HT-29 (cell line): ENCODE measurements at regions not wholly inside any gene's neighbourhood (a gene's known extent, or its start where the extent isn't known, plus 50 kb on each side); places are given as distances from the start of the nearest gene placed in this dataset.

Source experiments
- DNase-seq: peaks from one replicate; pipeline ENCODE4 v3.0.0-alpha.2; 2015; ENCODE audit warnings: low spot score

DNA sequence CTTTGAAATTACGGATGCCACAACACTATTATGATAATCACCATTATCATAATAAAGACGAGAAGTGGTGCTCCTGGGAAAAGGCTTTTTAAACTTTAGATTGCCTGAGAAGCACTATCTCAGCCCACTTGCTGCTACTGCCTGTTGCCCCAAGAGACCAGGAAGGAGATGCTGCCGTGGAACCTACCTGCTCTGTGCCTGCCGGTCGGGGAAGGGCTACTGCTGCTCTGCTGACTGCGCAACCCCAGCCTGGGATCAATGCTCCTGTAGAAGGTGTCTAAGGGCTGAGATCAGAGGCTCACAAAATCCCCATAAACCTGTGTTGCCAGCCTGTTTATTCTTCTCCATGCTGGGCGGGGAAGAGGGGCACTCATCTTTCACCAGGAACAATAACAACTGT lies 145.3 kb upstream of the VCX3B start:
- DNase-seq = no peak

DNA sequence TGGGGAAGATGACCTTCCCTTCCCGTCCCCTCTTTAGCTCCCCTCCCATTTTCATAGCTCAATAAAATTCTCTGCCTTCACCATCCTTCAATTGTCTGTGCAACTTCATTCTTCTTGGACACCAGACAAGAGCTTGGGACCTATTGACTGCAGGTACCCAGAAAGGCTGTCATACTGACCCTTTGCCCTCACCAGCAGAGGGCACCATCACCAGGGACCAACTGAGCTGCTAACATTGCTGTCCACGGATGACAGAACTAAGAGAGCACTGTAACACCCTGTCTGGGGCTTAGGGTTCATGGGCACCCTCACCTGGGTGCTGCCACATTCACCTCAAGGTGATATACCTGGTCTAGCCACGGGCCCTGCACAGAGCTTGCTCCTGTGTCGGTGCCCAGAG lies 141.3 kb upstream of the VCX3B start:
- DNase-seq = peak; percentile 26

DNA sequence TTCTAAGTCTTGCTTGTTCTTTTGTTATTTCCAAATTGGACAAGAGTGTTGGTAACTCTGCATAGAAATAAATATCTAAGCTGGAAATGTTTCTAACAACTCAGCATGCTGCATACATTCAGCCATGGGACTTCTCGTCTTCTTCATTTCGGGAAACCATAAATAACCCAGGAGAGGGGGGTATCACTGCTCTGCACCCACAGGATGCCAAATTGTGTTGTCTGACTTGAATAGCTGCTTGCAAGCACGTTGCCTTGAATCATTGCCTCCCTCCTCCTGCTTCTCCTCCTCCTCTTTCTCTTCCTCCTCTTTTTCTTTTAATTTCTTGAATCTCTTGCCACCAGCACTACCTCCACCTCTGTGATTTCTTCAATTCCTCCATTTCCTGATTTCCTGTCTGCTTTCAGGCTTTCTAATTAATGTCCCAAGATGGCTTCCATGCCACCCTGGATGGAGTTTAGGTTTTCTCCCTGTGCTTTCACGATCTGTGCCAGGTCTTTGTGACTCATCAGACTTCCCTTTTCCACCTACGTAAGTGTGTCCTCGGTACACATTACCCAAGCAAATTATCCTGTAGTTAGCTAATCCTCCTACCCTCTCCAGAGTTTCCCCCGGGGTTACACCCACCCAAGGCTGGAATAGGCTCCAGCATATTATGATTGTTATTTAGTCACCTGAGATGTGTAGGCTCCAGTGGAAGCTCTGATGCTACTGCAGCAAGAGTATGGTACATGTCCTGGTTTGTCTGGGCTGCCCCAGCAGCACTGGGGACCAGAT lies 122.6 kb upstream of the VCX3B start:
- DNase-seq = no peak

DNA sequence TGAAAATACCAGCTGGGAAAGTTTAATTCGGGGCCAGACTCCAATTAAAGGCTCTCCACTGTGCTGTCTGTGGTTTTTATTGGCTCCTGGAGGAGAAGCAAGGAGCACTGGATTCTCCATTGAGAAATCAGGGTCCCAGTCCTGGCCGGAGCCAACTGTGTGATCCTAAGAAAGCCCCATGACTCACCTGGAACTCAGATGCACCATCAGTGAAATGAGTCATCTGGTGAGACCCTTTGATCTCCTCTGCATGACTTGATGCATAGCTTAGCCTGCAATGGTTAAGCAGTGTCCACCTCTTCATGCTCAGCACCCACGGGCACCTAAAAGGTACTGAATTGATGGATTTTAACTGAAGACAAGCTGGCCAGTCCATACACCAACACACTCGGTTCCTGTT lies 119.2 kb upstream of the VCX3B start:
- DNase-seq = no peak

DNA sequence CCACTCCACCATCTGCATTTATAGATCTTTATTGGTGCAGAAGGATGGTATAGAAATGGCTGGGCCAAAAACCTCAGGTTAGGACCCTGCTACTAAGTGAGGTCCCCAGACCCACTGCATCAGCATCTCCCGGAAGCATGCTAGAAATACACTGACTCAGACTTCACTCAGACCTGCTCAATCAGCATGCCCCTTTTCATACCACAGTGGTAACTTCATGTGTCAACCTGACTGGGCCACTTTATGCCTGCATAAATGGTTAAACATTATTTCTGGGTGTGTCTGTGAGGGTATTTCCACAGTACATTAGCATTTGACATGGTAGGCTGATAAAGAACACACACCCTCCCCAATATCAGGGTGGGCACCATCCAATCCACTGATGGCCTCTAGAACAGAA lies 118.6 kb upstream of the VCX3B start:
- no peak for DNase-seq

DNA sequence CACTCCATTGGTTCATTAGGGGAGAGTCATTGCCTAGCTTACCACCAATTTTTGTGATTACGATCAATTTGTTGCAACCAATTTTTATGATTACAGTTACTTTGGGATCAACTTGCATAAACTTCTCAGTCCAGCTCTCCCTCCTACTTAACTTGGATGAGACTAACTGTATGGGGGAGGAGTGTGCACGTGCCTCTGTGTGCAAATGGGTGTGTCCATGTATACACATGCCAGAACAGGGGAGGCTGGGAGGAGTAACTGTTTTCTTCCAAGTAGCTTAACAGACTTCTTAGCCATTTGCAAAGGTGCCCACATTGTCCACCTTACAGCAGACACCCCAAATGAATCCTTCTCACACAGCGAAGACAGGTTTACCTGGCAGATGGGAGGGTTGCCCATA lies 117.7 kb upstream of the VCX3B start:
- no peak for DNase-seq

DNA sequence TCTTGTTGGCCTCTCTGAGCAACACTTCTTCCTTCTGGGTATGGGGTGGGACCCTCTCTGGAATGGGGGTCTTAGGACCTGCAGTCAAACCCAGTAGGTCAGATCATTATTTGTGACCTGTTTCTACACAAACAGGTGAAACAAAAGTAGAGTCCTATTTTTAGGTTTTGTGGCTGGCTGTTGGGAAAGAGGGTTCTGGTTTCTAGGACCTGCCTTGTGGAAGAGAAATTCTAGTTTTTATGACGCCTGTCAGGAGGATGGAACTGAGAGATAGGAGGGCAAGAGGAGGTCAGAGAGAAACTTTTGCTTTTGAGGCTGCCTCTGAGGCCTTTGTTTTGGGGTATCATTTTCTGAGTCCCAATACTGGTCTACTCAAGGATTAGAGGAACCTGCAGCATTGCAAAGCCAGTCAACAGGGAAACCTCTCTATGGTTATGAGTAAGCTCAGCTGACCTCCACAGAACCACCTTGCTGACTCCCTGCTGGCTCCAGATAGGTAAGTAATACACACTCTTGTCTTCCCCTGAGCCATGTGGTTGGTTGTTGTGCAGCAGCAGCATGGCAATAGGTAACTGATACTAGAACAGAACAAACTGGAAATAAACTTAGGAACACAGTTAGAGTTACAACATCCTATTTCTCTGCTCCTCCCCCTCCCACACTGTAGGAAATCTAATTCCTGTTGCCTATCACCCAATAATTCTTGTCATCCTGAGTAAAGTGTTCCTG lies 114.7 kb upstream of the VCX3B start:
- no peak for DNase-seq

DNA sequence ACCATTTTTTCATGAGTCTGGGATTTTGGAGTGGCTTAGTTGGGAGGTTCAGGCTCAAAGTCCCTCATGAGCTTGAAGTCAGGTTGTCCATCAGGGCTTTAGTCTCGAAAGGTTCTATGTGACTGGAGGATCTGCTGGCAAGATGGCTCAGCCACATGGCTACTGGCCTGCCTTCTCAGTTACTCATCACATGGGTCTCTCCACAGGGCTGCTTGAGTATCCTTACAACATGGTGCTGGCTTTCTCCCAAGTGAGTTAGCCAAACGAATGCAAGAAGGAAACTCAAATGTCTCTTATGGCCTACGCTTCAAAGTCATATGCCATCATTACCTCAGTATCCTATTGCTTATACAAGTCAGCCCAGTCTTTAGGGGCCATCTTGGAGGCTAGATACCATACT lies 106.3 kb upstream of the VCX3B start:
- DNase-seq = no peak

DNA sequence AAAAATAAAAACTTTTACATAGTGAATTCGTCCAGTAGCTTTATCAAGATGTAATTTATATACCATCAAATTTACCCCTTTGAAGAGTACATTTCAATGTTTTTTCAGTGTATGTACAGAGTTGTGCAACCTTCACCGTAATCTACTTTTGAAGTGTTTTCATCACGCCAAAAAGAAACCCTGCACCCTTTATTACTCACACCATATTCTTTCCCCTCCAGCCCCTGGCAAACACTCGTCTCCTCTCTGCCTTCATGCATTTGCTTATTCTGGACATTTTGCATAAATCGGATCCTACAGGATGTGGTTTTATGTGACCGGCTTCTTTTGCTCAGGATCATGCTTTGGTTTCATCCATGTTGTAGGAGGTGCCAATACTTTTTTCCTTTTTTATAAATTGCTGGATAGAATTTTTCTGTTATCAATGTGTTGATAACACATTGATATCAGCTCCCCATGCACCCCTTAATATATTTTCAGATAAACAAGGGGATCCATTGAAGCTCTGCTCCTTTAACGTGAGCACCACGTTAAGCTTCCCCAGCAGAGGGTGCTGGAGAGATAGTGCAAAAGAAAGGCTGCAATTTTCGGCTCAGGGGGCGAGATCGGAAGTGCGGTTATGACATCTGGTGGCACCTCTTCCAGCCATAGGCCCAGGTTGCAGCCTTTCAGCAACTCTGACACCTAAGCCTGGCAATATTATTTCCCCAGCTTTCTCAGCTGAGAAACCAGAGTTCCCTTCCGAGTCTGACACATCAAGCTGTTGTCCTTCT lies 100.1 kb upstream of the VCX3B start:
- DNase-seq = peak; percentile 35

DNA sequence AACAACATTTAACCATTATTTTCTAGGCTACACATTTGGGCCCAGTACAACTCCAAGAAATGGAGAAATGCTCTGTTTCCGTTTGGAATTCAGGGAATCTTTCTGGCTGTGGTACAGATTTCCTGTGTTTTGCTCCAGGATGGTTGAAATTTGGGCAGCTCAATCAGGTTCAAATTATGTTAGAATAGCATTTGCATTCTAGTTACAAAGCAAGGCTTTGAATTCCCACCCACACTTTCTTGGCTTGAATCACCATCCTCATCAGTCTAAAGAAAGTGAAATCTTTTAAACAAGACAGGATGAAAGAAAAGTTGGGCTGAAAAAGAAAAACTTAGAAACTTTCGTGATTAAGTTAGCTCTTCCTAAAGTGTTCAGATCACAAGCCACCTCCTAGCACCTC lies 98.1 kb upstream of the VCX3B start:
- no peak for DNase-seq

DNA sequence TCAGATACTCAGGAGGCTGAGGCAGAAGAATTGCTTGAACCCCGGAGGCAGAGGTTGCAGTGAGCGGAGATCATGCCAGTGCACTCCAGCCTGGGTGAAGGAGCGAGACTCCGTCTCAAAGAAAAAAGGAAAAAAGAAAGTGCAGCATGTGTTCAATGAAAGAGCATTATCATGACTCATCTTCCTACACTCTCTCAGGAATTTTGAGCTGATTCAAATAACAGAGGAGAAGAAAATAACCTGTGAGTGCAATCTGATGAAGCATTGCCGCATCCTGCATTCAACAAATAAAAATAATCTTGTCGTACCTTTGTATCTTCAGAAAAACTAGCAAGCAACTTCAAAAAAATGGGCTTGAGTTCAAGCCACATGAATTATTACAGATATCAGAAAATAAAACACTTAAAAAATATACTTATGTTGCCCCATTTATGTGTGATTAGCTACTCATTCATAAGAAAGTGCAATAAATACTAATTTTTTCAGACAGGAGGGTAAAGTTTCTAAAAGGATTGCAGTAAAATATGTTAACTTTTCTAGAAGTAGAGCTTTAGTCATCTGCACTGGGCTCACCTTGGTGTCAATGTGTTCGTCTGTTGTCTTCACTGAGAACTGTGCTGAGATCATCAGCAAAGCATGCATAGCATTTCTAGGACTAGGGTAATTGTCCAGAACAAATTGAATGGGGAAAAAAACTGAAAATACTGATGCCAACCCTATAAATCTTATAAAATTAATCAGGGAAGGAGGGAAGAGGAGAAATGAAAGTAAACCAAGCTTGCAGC lies 90.4 kb upstream of the VCX3B start:
- no peak for DNase-seq

DNA sequence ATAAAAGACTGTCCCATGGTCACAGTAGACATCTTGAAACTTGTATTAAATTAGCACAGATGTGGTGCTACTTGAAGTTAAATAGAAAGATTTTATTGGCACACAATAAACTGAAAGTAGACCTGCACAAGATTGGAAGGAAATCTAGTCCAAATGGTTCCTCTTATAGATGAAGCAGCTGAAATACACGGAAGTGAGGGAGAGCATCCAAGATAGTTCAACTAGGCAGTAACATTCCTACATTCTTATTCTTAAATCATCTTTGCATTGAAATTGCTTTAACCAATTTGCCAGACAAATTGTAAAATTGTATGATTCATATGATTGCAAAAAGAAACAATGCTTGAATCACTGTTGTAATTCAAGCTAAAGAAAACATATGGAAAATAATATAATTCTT lies 87.6 kb upstream of the VCX3B start:
- no peak for DNase-seq

DNA sequence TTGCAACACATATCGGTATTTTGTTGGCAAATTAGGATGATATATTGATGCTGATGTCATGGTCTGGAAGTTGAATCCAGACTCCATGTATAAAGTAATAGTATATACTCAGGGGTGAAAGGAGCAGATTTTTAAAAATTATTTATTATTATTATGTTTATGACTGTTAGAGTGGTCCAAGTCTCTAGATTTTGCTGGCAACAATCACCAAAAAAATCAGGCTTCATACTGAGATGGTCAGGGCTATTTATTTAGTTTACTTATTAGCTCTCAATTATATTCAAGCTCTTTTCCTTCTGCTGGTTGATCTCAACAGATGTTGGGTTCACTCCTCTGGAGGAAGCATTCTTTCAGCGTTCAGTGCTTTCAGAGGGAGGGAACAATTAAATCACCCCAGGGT lies 73.9 kb upstream of the VCX3B start:
- DNase-seq = no peak

DNA sequence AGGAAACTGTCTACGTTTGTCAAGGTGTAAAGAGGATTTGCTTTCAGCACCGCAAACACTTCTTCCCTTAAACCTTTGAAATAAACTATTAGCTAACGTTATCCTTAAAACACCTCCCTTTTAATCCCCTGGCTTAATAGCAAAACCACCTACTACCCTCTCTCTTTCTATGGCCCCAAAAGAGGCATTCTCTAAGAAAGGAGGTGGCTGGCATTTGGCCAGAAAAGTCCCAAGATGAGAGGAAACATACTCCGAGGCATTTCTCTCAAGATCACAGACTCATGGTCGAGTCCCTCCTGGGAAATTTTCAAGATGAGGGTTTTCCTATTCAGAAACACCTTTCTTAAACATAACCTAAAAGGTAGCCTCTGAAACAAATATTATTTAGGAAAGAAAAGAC lies 60.6 kb upstream of the VCX3B start:
- no peak for DNase-seq

DNA sequence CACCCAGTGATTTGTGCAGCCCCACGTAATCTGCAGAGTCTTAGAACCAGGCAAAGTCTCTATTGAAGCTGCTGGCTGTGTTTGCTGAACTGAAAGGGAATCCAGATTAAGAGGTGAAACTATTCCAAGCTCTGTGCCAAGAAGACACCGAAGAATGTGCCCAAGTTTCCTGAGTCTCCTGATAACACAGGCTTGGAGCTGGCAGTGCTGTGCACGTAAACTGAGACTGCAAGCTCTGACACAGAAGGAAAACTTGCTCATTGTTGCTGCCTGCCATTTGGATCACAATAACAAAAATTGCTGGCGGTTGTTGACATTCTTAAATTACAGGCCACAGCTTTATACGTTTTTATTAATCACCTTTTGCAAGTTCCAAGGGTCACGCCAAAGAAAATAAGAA lies 60.2 kb upstream of the VCX3B start:
- DNase-seq = no peak

DNA sequence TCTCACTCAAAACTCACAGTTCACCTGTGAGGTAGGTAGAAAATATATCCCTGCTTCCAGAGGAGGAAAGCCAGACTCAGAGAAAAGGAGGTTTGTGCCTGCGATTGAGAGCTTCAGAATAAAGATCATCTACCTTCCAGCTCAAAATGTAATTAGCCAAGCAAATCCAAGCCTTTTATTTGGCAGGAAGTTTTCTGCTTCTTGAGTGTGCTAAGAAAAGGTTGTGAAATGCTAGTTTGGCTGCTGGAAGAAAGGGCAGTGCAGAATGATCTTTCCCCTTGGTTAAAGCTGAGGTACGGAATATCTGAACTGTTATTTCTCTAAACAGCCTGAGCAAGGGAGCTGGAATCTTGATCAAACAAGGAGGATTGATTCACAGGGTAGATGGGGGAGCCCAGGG lies 59.7 kb upstream of the VCX3B start:
- no peak for DNase-seq

DNA sequence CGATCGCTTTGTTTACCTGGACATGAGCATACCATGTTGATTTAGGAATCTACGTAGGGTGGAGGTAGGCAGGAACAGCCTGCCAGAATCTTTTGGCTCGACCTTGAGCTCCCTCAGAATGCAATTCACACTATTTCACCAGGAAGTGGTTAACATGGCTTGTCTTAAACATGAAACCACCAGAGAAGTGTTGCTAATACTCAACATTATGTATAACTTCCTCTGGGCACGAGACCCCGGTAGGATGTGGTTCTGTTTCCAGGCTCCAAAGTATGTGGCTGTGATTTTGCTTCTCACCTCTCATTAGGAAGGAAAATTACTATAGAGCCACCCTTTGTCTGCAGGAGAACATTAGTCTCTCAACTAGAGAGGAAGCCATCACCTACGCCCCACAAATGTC lies 59.0 kb upstream of the VCX3B start:
- no peak for DNase-seq

DNA sequence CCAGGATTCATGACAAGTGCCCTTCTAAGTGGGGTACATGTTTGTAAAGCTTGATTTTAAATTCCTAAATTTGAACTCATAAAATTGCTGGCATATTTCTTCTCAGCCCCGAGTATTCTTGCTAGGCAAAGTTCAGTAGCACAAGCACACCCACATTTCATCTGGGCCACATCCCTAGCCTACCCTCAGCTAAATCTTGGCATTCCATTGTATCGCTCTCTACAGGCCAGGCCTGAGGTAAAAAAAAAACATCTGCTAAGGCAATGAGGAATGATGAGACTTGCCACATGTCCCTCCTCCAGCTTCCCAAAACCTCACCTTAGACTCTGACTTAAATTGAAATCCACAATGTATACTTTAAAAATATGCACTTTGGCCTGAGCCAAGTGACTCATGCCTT lies 51.4 kb upstream of the VCX3B start:
- DNase-seq = no peak
